ENCODE measurements at regions not wholly inside any gene's neighbourhood (a gene's known extent, or its start where the extent isn't known, plus 50 kb on each side); places are given as distances from the start of the nearest gene placed in this dataset.

DNA sequence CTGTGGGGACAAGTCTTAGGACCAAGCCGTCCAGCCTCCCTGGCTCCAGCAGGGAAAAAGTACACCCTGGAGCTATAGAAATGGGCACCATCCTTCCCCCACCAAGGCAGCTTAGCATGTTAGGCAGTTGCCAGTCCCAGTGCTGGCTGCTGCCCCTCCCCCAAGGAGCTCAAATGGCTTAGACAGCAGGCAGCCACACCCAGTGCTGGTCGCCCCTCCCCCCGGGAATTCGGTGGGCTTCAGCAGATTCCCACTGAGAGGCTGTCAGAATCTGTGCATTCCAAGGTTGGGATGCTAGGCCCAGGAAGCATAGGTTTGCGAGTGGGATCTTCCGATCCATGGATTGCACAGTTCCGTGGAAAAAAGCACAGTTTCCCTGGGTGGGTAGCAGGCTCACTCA lies 105.2 kb upstream of the ITGA1 start:
- TF ChIP-seq, protein P1, sequence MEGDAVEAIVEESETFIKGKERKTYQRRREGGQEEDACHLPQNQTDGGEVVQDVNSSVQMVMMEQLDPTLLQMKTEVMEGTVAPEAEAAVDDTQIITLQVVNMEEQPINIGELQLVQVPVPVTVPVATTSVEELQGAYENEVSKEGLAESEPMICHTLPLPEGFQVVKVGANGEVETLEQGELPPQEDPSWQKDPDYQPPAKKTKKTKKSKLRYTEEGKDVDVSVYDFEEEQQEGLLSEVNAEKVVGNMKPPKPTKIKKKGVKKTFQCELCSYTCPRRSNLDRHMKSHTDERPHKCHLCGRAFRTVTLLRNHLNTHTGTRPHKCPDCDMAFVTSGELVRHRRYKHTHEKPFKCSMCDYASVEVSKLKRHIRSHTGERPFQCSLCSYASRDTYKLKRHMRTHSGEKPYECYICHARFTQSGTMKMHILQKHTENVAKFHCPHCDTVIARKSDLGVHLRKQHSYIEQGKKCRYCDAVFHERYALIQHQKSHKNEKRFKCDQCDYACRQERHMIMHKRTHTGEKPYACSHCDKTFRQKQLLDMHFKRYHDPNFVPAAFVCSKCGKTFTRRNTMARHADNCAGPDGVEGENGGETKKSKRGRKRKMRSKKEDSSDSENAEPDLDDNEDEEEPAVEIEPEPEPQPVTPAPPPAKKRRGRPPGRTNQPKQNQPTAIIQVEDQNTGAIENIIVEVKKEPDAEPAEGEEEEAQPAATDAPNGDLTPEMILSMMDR (conservative IDR thresholded peaks at IDR 0.05; ENCODE audit: low read depth, low read length) = no peak
- TF ChIP-seq EZH2 (IDR thresholded peaks at IDR 0.05; ENCODE audit: low read length, unreplicated experiment) = no peak

All from PC-3 (cell line).